ENCODE measurements at regions not wholly inside any gene's neighbourhood (a gene's known extent, or its start where the extent isn't known, plus 50 kb on each side); places are given as distances from the start of the nearest gene placed in this dataset.

DNA sequence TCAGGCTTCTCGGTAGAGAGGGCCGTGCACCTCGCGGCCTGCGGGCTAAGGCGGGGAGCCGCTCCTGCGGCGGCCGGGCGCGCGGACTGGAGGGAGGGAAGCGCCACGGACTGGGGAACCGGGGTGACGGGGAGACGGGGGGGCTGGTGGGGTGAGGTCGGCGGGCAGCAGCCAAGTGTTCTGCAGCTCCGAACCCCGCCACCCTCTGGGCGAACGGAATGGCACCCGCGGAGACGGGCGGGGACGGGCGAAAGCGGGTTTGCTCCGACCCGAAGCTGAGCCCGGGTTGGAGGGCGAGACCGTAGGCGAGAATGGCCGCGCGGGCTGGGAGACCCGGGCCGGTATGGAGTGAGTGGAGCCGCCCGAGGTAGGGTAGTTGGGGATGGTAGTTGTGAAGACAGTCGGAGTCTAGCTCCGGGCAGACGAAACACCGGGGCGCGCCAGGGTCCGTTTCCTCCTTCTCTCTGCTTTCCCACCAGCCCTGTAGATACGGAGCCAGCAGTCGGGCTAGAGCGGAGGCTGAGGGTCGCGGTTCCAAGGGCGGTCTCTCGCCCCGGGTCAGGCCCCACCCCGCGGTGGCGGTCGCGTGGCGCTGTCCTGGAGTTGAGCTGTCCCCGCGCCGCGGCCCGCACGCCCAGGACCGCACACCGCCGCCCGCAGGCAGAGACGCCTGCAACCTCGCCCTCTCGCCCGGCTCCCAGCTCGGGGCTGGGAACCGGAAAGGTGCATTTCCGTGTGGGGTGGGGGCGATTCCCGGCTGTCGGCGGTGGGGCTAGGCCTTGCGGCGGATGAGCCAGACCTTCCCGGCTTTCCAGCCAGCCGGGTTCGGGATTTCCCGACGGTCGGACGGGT lies 160.3 kb upstream of the SIX2 start:
- peaks cover 62% of the 10 kb centered on the region for H3K27me3 Mint-ChIP-seq (ENCODE audit: low read depth)
- peaks cover 4% of the 10 kb centered on the region for H3K4me1 Mint-ChIP-seq (ENCODE audit: low read depth)
- no peaks in the 10 kb centered on the region for H3K36me3 Mint-ChIP-seq (ENCODE audit: insufficient read depth)
- no peaks in the 10 kb centered on the region for H3K9me3 Mint-ChIP-seq
- no peak overlapping the region for H3K4me3 Mint-ChIP-seq
- DNase-seq (no peak), ATAC-seq (peak in 1 of 2 donors; percentile 53)

DNA sequence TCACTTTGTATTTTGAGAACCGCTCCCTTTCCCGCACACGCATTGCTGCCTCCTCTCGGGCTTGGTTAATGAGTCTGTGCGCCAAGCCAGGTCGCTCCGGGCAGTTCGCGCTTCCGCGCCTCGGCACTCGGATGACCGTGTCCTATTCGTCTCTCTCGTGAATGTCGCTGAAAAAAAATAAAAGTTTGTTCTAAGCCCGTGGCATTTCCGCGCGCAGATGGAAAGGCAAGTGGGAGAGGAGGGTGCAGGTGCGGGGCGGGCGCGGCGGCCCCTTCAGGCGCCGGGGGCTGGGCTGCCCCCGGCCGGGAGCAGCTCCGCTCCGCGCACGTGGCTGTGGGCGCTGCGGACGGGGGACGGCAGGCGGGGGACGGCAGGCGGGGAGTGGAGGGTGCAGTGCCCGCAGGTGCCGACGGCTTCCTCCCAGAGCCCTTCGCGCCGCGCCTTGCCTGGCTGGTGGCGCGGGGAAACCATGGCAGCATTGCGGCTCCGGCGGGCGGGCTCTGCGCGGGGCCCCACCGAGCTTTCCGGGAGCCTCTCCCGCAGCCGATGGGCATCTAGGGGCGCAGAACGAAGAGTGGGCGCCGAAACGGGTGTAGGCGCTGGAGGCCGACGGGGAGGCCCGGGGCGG lies 159.6 kb upstream of the SIX2 start:
- ATAC-seq (no peak), DNase-seq (no peak)
- peaks cover 4% of the 10 kb centered on the region for H3K4me1 Mint-ChIP-seq (ENCODE audit: low read depth)
- no peaks in the 10 kb centered on the region for H3K9me3 Mint-ChIP-seq
- H3K4me3 Mint-ChIP-seq, result peak overlapping the region; percentile 62
- H3K27me3 Mint-ChIP-seq (ENCODE audit: low read depth), result peaks cover 66% of the 10 kb centered on the region
- H3K36me3 Mint-ChIP-seq (ENCODE audit: insufficient read depth), result no peaks in the 10 kb centered on the region

DNA sequence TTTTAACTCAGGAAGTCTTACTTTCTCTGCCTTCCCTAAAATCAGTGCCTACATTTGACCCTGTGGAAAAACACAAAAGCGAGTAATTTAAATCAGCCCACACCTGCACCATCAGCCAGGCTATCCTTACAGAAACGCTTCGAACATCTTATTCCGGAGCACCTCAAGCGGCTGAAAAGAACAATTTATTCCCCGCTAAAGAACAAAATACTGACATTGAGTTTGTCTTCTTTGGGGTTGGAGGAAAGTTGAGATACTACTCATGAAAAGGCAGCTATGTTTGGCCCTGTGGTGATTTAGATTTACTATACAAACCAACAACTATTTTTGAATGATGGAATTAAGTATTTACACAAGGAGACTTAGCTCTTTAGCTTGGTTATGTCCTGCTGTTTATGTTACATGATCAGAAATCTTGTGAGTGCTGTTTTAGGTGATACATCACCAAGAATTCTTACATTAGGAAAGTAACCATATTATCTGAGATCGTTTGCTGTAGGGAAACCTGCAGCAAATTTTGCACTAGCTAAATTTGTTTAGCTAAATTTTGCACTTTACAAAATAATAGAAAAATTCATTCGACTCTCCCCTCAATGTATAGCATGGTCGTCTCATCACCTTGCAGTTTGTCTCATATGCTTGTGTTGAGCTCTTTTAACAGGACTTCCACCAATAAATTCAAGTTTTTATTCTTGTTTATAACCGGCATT lies 158.8 kb upstream of the SIX2 start:
- ATAC-seq, result no peak
- no peak overlapping the region for H3K4me3 Mint-ChIP-seq
- peaks cover 60% of the 10 kb centered on the region for H3K27me3 Mint-ChIP-seq (ENCODE audit: low read depth)

DNA sequence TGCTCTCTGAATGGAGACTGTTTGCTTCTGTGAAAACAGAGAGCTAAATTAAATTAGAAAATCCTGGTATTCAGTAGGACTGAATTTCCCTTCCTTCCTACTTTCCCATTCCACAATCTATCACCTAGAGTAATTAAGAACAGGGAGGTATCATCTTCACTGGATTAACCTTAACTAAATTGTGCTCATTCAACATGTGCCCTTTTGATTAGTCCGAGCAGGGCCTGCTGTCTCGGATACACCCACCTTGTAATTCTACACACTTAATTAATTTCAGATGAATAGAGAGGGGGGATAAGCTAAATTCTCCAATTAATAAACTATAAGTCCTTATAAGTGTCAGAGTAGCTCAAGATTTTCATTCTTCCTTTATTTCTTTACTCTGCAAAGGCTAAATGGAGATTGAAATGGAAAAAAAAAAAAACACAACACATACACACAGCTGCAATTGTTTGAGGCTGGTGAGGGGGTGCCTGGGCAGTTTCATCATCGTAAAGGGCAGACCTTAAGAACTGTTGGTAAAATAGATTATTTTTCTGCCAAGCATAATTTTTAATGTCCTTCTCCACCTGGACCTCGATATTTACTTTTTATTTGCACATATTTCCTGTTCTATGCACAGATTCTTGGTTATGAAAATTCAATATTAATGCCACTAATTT lies 157.1 kb upstream of the SIX2 start:
- ATAC-seq (no peak), DNase-seq (no peak)
- no peaks in the 10 kb centered on the region for H3K9me3 Mint-ChIP-seq
- no peaks in the 10 kb centered on the region for H3K36me3 Mint-ChIP-seq (ENCODE audit: insufficient read depth)
- peaks cover 4% of the 10 kb centered on the region for H3K4me1 Mint-ChIP-seq (ENCODE audit: low read depth)
- no peak overlapping the region for H3K4me3 Mint-ChIP-seq
- peaks cover 63% of the 10 kb centered on the region for H3K27me3 Mint-ChIP-seq (ENCODE audit: low read depth)

More for the DNA sequence above, 158.8 kb upstream of the SIX2 start:
- H3K36me3 Mint-ChIP-seq (ENCODE audit: insufficient read depth), result no peaks in the 10 kb centered on the region
- no peaks in the 10 kb centered on the region for H3K9me3 Mint-ChIP-seq
- peaks cover 4% of the 10 kb centered on the region for H3K4me1 Mint-ChIP-seq (ENCODE audit: low read depth)
- DNase-seq, result no peak

DNA sequence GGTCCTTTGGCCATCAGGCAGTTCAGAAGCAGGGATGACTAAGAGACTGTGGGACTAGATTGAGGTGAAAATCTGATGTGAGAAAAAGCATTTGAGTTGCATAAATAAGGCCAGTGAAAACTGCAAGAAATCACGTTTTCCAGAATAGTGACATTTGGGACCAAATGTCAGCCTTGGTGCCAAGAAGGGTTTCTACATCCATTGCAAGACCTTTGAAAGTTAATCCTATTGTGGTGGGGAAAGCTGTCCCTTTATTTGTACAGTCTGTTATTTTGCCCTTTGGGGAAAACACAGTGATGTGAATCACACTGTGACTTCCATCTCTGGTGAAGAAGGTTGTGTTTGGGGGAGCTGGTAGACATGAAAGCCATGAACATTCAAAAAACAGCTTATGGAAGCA lies 153.5 kb upstream of the SIX2 start:
- Mint-ChIP-seq H3K36me3 (ENCODE audit: insufficient read depth) (no peaks in the 10 kb centered on the region), H3K4me1 (ENCODE audit: low read depth) (no peaks in the 10 kb centered on the region), H3K9me3 (no peaks in the 10 kb centered on the region), H3K27me3 (ENCODE audit: low read depth) (peaks cover 47% of the 10 kb centered on the region), H3K4me3 (no peak overlapping the region)
- no peak for DNase-seq
- ATAC-seq, result no peak

DNA sequence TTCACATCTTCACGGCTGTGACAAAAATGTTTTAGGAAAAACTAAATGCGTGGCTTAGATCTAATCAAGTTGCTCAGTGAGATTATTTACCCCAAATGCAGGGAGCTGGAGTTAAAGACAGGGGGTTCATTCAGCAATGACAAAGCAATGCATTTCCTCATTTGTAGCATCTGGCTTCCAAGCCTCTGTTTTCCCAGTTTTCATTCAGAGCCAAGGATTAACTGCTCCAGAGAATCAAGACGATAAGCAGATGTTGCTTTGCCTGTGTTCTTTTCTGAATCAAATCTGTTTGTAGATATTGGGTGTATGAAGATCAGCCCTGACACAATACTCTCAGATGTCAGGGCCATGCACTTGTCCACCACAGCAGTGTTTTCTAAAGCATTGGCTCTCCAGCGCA lies 147.4 kb upstream of the SIX2 start:
- Mint-ChIP-seq H3K9me3 (no peaks in the 10 kb centered on the region), H3K36me3 (ENCODE audit: insufficient read depth) (no peaks in the 10 kb centered on the region), H3K27me3 (ENCODE audit: low read depth) (peaks cover 10% of the 10 kb centered on the region), H3K4me3 (no peak overlapping the region), H3K4me1 (ENCODE audit: low read depth) (no peaks in the 10 kb centered on the region)
- no peak for ATAC-seq
- DNase-seq, result no peak

DNA sequence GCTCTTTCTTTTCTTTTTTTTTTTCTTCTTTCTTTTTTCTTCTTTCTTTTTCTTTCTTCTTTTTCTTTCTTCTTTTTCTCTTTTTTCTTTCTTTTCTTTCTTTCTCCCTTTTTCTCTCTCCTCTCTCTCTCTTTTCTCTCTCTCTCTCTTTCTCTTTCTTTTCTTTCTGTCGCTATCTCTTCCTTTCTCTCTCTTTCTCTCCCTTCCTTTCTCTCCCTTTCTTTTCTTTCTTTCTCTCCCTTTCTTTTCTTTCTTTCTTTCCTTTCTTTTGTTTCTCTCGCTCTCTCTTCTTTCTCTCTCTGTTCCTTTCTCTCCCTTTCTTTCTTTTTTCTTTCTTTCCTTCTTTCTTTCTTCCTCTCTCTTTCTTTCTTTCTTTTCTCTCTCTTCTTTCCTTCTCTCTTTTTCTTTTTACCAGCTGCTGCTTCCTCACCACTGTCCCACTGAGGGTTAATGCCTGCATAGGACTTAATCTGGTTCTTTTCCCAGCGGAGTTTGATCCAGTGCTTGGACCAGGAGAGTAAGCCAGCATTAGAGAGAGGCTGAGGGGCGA lies 145.4 kb upstream of the SIX2 start:
- Mint-ChIP-seq H3K9me3 (no peaks in the 10 kb centered on the region), H3K4me1 (ENCODE audit: low read depth) (no peaks in the 10 kb centered on the region), H3K36me3 (ENCODE audit: insufficient read depth) (no peaks in the 10 kb centered on the region), H3K4me3 (no peak overlapping the region), H3K27me3 (ENCODE audit: low read depth) (peaks cover 8% of the 10 kb centered on the region)
- ATAC-seq, result no peak
- no peak for DNase-seq

DNA sequence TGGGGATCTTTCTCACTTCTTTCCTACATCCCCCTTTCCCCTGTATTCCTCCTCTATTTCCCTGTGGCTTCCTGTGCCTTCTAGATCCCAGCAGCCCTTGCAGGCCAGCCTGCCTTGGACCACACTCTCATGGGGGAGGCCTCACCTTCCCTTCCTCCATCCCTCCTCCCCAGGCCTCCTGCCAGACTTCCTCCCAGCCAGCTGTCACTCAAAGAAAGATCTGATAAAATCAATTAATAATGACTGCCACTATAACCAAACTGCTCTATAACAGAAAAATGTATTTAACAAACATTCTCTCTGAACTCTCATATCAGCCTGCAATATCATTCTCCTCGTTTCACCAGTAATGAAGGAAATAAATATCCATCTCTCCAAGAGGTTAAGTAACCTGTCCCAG lies 144.9 kb upstream of the SIX2 start:
- Mint-ChIP-seq H3K9me3 (no peaks in the 10 kb centered on the region), H3K27me3 (ENCODE audit: low read depth) (peaks cover 3% of the 10 kb centered on the region), H3K4me1 (ENCODE audit: low read depth) (no peaks in the 10 kb centered on the region), H3K4me3 (no peak overlapping the region), H3K36me3 (ENCODE audit: insufficient read depth) (no peaks in the 10 kb centered on the region)
- DNase-seq, result no peak
- no peak for ATAC-seq

DNA sequence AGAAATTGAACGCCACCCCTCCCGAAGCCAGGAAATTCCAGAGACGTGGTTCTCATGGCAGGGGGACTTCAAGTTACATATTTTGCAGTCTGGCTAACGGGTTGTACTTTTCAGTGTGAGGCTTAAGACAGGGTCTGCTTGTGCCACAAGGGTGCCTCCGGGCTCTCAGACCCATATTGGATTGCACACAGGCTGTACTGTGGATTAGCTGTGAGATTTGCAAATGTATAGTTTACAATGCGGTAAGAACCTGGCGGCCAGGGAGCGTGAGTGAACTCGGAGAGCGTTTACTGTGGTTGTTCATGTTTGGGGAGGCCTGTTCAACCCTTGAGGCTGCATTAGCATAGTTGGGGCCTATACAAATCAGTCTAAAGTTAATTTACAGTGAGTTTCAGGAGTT lies 143.9 kb upstream of the SIX2 start:
- ATAC-seq (no peak), DNase-seq (no peak)
- Mint-ChIP-seq H3K27me3 (ENCODE audit: low read depth) (peaks cover 3% of the 10 kb centered on the region), H3K4me3 (no peak overlapping the region), H3K9me3 (no peaks in the 10 kb centered on the region), H3K36me3 (ENCODE audit: insufficient read depth) (no peaks in the 10 kb centered on the region), H3K4me1 (ENCODE audit: low read depth) (no peaks in the 10 kb centered on the region)

DNA sequence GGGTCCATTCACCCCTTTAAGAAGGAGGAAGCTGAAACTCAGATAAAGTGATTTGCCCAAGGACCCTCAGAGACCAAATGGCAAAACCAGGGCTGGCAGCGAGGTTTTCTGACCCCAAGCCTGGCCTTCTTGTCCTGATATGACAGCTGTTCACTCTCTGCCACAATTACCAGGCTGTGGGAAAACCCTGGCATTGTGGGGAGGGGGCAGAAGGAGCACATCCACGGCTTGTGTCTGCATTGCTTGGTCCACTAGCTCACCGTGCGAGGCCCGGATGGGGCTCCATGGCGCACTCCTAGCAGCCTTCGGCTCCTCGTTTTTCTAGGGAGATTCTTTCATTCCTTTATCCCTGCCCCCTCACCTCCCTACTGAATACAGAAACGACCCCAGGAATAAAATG lies 143.4 kb upstream of the SIX2 start:
- Mint-ChIP-seq H3K36me3 (ENCODE audit: insufficient read depth) (no peaks in the 10 kb centered on the region), H3K27me3 (ENCODE audit: low read depth) (peaks cover 2% of the 10 kb centered on the region), H3K9me3 (no peaks in the 10 kb centered on the region), H3K4me3 (no peak overlapping the region), H3K4me1 (ENCODE audit: low read depth) (no peaks in the 10 kb centered on the region)
- no peak for DNase-seq
- ATAC-seq, result no peak

DNA sequence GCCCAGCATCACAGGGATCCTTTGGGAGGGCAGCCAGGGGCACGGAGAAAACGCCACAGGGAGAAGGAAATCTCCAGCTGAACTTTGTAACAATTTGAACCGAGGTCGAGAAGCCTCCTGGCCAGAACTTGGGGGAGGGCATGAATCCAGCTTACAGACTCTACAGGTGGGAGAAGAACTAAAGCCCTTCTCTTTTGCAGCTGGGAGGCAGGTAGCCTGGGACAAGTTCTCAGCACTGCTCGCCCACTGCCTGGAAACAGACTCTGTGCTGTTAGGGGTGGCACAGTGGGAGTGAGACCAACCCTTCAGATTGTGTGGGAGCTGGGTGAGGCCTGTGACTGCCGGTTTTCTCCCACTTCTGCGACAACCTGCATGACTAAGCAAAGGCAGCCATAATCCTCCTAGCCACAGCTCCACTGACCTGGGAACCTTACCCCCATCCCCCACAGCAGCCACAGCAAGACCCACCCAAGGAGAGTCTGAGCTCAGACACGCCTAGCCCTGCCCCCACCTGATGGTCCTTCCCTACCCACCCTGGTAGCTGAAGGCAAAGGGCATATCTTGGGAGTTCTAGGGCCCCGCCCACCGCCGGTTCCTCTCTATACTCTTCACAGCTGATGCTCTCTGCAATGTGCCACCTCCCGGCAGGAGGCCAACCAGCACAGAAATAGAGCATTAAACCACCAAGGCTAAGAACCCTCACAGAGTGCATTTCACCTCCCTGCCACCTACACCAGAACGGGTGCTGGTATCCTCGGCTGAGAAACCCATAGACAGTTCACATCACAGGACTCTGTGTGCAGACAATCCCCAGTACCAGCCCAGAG lies 136.0 kb upstream of the SIX2 start:
- Mint-ChIP-seq H3K27me3 (ENCODE audit: low read depth) (peaks cover 43% of the 10 kb centered on the region), H3K4me1 (ENCODE audit: low read depth) (no peaks in the 10 kb centered on the region), H3K9me3 (peaks cover 3% of the 10 kb centered on the region), H3K4me3 (no peak overlapping the region), H3K36me3 (ENCODE audit: insufficient read depth) (no peaks in the 10 kb centered on the region)
- ATAC-seq (no peak), DNase-seq (no peak)

DNA sequence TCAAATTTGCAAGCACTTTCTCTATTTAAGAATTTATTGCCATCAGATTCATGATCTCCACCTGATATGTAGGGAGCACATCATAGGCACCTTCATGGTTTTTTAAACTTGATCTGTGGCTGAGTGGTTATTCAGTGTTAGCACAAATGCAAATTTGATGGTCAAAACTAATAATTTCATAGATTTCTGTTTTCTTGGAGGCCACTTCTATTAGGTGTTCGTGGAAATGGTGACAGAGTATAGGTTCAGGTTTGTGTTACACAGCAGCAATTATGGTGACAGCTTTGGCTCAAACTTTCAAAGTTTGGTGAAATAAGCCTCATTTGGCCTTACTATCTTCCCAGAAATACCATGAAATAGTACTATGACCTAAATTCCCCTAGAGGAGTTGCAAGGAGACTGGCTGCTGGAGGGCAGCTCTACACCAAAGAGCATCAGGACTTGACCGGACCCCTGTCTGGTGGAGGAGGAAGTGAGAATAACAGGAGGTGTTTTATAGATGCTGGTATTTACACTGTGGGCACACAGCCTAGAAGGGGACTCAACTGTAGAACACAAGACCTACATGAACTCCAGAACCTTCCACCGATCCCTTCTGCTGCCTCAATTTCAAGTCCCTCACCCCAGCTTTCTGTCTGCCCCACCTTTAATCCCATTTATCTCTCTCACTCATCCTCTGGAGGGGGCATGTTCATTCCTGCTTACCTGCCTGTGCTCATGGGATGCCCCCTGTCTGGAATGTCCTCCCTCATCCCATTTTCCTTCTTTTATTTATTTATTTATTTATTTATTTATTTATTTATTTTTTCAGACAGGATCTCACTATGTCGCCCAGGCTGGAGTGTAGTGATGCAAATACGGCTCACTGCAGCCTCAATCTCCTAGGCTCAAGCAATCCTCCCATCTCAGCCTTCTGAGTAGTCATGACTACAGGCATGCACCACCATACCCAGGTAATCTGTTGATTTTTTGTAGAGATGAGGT lies 132.9 kb upstream of the SIX2 start:
- DNase-seq, result no peak
- ATAC-seq, result no peak
- peaks cover 41% of the 10 kb centered on the region for H3K27me3 Mint-ChIP-seq (ENCODE audit: low read depth)
- no peaks in the 10 kb centered on the region for H3K4me1 Mint-ChIP-seq (ENCODE audit: low read depth)
- H3K36me3 Mint-ChIP-seq (ENCODE audit: insufficient read depth), result no peaks in the 10 kb centered on the region
- peaks cover 3% of the 10 kb centered on the region for H3K9me3 Mint-ChIP-seq
- no peak overlapping the region for H3K4me3 Mint-ChIP-seq

DNA sequence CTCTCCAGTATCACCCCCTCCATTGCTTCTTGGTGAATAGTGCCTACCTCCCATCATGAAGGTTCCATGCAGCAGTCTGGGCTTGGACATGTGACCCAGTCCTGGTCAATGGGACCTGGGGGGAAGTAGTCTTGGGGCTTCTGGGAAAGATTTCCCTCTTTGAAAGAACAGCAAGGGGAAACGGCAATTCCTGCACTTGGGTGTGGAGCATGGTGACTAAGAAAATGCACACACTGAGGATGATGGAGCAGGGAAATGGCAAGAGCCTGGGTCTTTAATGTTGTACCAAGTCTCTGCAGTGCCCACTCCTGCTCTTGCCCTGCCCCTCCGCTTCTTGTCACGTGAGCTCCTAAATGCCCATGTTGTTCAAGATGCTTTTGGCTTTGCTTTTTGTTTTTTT lies 131.4 kb upstream of the SIX2 start:
- no peaks in the 10 kb centered on the region for H3K36me3 Mint-ChIP-seq (ENCODE audit: insufficient read depth)
- H3K27me3 Mint-ChIP-seq (ENCODE audit: low read depth), result peaks cover 38% of the 10 kb centered on the region
- ATAC-seq (no peak), DNase-seq (no peak)
- no peaks in the 10 kb centered on the region for H3K9me3 Mint-ChIP-seq
- H3K4me3 Mint-ChIP-seq, result no peak overlapping the region
- no peaks in the 10 kb centered on the region for H3K4me1 Mint-ChIP-seq (ENCODE audit: low read depth)
